IMR-90 (cell line): ENCODE measurements at regions not wholly inside any gene's neighbourhood (a gene's known extent, or its start where the extent isn't known, plus 50 kb on each side); places are given as distances from the start of the nearest gene placed in this dataset.

Experiments
- ATAC-seq: fragments of 200-7000 bp; cut with Tn5 transposase; 2 replicates; pipeline ENCODE4 v1.9.1; 2020; ENCODE audit warnings: low read depth, mild to moderate bottlenecking, moderate library complexity
- BruUV-seq: library from RNA; stranded (reverse); fragments of 400-500 nt; replicated peaks from 2 replicates; lab custom pipeline; 2021; lab: Mats Ljungman, UMichigan
- CTCF ChIA-PET: fragments of 300-600 bp; formaldehyde crosslinking; extraction: SDS; loops from one replicate; lab custom pipeline; 2021; ENCODE audit warnings: antibody characterized with exemption; lab: Yijun Ruan, JAX
- POLR2A ChIA-PET: fragments of 300-600 bp; sonication (Branson Sonifier 250); formaldehyde crosslinking; loops from one replicate; lab custom pipeline; 2022; ENCODE audit warnings: antibody characterized with exemption; ENCODE audit not compliant: unreplicated experiment; lab: Charles Lee
- DNase-seq: peaks from one replicate; pipeline ENCODE4 v3.0.0; 2013
- H2AFZ ChIP-seq: replicated peaks from 2 replicates; pipeline ENCODE3; 2013; ENCODE audit warnings: low read length, mild to moderate bottlenecking; ENCODE audit not compliant: poor library complexity
- H2AK5ac ChIP-seq: 2 replicates; pipeline ENCODE4 v1.6.1; 2013; ENCODE audit warnings: low read depth, low read length, inconsistent platforms
- H2AK9ac ChIP-seq: replicated peaks from 2 replicates; pipeline ENCODE3; 2013; ENCODE audit warnings: mild to moderate bottlenecking, low read depth, low read length, moderate library complexity; ENCODE audit not compliant: poor library complexity
- H2BK120ac ChIP-seq: 2 replicates; pipeline ENCODE4 v1.6.1; 2013; ENCODE audit warnings: low read depth, low read length, inconsistent platforms
- H2BK15ac ChIP-seq: 3 replicates; pipeline ENCODE4 v1.6.1; 2013; ENCODE audit warnings: low read depth, low read length, inconsistent platforms
- H2BK20ac ChIP-seq: 2 replicates; pipeline ENCODE4 v1.6.1; 2013; ENCODE audit warnings: low read depth, mild to moderate bottlenecking, inconsistent platforms, low read length, moderate library complexity
- H2BK5ac ChIP-seq: 2 replicates; pipeline ENCODE4 v1.6.1; 2013; ENCODE audit warnings: mild to moderate bottlenecking, low read depth, low read length, inconsistent platforms; ENCODE audit not compliant: poor library complexity, severe bottlenecking
- H3K14ac ChIP-seq: replicated peaks from 2 replicates; pipeline ENCODE4 v1.6.1; 2013; ENCODE audit warnings: low read depth, low read length, inconsistent platforms
- H3K18ac ChIP-seq: 2 replicates; pipeline ENCODE4 v1.6.1; 2013; ENCODE audit warnings: low read depth, low read length, control low read depth
- H3K23ac ChIP-seq: 2 replicates; pipeline ENCODE4 v1.6.1; 2013; ENCODE audit warnings: low read depth, low read length, inconsistent platforms
- H3K27ac ChIP-seq: 2 replicates; pipeline ENCODE4 v1.5.1; 2013; ENCODE audit warnings: mild to moderate bottlenecking, control low read depth, low read length; ENCODE audit not compliant: insufficient read depth
- H3K27me3 ChIP-seq: 2 replicates; pipeline ENCODE4 v1.6.1; 2013; ENCODE audit warnings: low read length; ENCODE audit not compliant: control insufficient read depth, insufficient read depth
- H3K36me3 ChIP-seq: 2 replicates; pipeline ENCODE4 v1.6.1; 2013; ENCODE audit warnings: low read length, mixed read lengths; ENCODE audit not compliant: control insufficient read depth, insufficient read depth
- H3K4ac ChIP-seq: 2 replicates; pipeline ENCODE4 v1.6.1; 2013; ENCODE audit warnings: low read depth, low read length, inconsistent platforms
- H3K4me1 ChIP-seq: 2 replicates; pipeline ENCODE4 v1.6.1; 2013; ENCODE audit warnings: low read length, mixed read lengths; ENCODE audit not compliant: control insufficient read depth, insufficient read depth
- H3K4me2 ChIP-seq: 2 replicates; pipeline ENCODE4 v1.6.1; 2013; ENCODE audit warnings: low read depth, mild to moderate bottlenecking, control low read depth, low read length, moderate library complexity
- H3K4me3 ChIP-seq: 2 replicates; pipeline ENCODE4 v1.5.1; 2013; ENCODE audit warnings: low read depth, mild to moderate bottlenecking, control low read depth, low read length, moderate library complexity; ENCODE audit not compliant: insufficient read depth
- H3K56ac ChIP-seq: 2 replicates; pipeline ENCODE4 v1.6.1; 2013; ENCODE audit warnings: low read length, inconsistent platforms; ENCODE audit not compliant: insufficient read depth; ENCODE audit errors: extremely low read depth
- H3K79me1 ChIP-seq, 2 experiments: 2 replicates each; pipeline ENCODE4 v1.6.1; 2013; ENCODE audit warnings: low read length in 2 of 2, inconsistent platforms in 1 of 2, low read depth in 1 of 2
- H3K9ac ChIP-seq: 2 replicates; pipeline ENCODE4 v1.6.1; 2013; ENCODE audit warnings: low read depth, low read length, control low read depth
- H3K9me1 ChIP-seq: 2 replicates; pipeline ENCODE4 v1.6.1; 2013; ENCODE audit warnings: low read length, inconsistent platforms; ENCODE audit not compliant: insufficient read depth
- H3K9me3 ChIP-seq: 2 replicates; pipeline ENCODE4 v1.6.1; 2013; ENCODE audit warnings: low read length; ENCODE audit not compliant: control insufficient read depth, insufficient read depth
- H4K20me1 ChIP-seq: 2 replicates; pipeline ENCODE4 v1.6.1; 2013; ENCODE audit warnings: low read length, inconsistent platforms; ENCODE audit not compliant: insufficient read depth
- H4K5ac ChIP-seq: 2 replicates; pipeline ENCODE4 v1.6.1; 2013; ENCODE audit warnings: mild to moderate bottlenecking, low read depth, low read length, control low read depth
- H4K8ac ChIP-seq, 2 experiments: 2 replicates each; pipeline ENCODE4 v1.6.1; 2013; ENCODE audit warnings: low read depth in 2 of 2, low read length in 2 of 2, control low read depth in 1 of 2, inconsistent platforms in 1 of 2
- H4K91ac ChIP-seq: 2 replicates; pipeline ENCODE4 v1.6.1; 2013; ENCODE audit warnings: low read depth, low read length, inconsistent platforms; ENCODE audit not compliant: insufficient read depth
- BHLHE40 ChIP-seq: fragments of 150-350 bp; IDR thresholded peaks from 2 replicates; pipeline ENCODE4 v1.6.1; 2016; ENCODE audit warnings: mild to moderate bottlenecking, low read depth, low read length
- CEBPB ChIP-seq: IDR thresholded peaks from 2 replicates; pipeline ENCODE4 v1.6.1; 2012; ENCODE audit warnings: low read depth, low read length, improper control_type of control experiment
- MAFK ChIP-seq: IDR thresholded peaks from 2 replicates; pipeline ENCODE4 v1.6.1; 2012; ENCODE audit warnings: low read depth, low read length, improper control_type of control experiment
- MAZ ChIP-seq: IDR thresholded peaks from 2 replicates; pipeline ENCODE4 v1.6.1; 2012; ENCODE audit warnings: low read depth, mild to moderate bottlenecking, low read length, improper control_type of control experiment, moderate library complexity, borderline replicate concordance
- MXI1 ChIP-seq: IDR thresholded peaks from 2 replicates; pipeline ENCODE4 v1.6.1; 2012; ENCODE audit warnings: low read depth, mild to moderate bottlenecking, low read length, moderate library complexity, borderline replicate concordance
- NFE2L2 ChIP-seq: fragments of 150-350 bp; IDR thresholded peaks from 2 replicates; pipeline ENCODE4 v1.6.1; 2016; ENCODE audit warnings: low read depth, mild to moderate bottlenecking, low read length
- POLR2A ChIP-seq: IDR thresholded peaks from 2 replicates; pipeline ENCODE4 v1.6.1; 2012; ENCODE audit warnings: mild to moderate bottlenecking, low read depth, low read length
- RAD21 ChIP-seq: IDR thresholded peaks from 2 replicates; pipeline ENCODE4 v1.6.1; 2012; ENCODE audit warnings: low read length, improper control_type of control experiment
- RCOR1 ChIP-seq: IDR thresholded peaks from 2 replicates; pipeline ENCODE4 v1.6.1; 2012; ENCODE audit warnings: mild to moderate bottlenecking, low read length, improper control_type of control experiment; ENCODE audit not compliant: insufficient replicate concordance
- RFX5 ChIP-seq: IDR thresholded peaks from 2 replicates; pipeline ENCODE4 v1.8.0; 2012; ENCODE audit warnings: low read depth, mild to moderate bottlenecking, low read length, moderate library complexity
- SMC3 ChIP-seq: fragments of 150-350 bp; IDR thresholded peaks from 2 replicates; pipeline ENCODE4 v1.6.1; 2016; ENCODE audit warnings: low read depth, mild to moderate bottlenecking, antibody characterized with exemption, low read length, moderate library complexity
- WGBS, 2 experiments: methylation state at CpG; one replicate each; pipeline versions ENCODE4 v1.1.5 to v1.1.7; 2013; ENCODE audit warnings: missing lambda C conversion rate in 2 of 2; ENCODE audit not compliant: insufficient read length in 1 of 2; ENCODE audit errors: extremely low coverage in 2 of 2; 5-methylcytosine and 5-hydroxymethylcytosine counted together
- dilution Hi-C: fragments of 300-500 bp; cut with HindIII; formaldehyde crosslinking; loops from one replicate; pipeline ENCODE4 v1.14.3; 2018; ENCODE audit warnings: low sequenced_read_pairs; ENCODE audit not compliant: unreplicated experiment
- in situ Hi-C: fragments of 300-500 bp; cut with MboI; formaldehyde crosslinking; loops from 3 replicates; pipeline ENCODE4 v1.14.3; 2019; ENCODE audit warnings: low sequenced_read_pairs, inconsistent platforms, mixed read lengths
- intact Hi-C: fragments of 100-400 bp; cut with micrococcal nuclease; formaldehyde crosslinking; loops from 2 replicates; pipeline ENCODE4 v1.10.0; 2022
- TF ChIP-seq, protein P1 (sequence below): fragments of 150-350 bp; IDR thresholded peaks from 2 replicates; pipeline ENCODE4 v1.6.1; 2016; ENCODE audit warnings: low read depth, mild to moderate bottlenecking, low read length, moderate library complexity, borderline replicate concordance
- TF ChIP-seq, protein P2 (sequence below): conservative IDR thresholded peaks from 2 replicates; pipeline ENCODE4 v1.5.1; 2012; ENCODE audit warnings: mild to moderate bottlenecking, low read depth, low read length, improper control_type of control experiment
- TF ChIP-seq, protein P3 (sequence below): fragments of 150-350 bp; IDR thresholded peaks from 2 replicates; pipeline ENCODE4 v1.6.1; 2017; ENCODE audit warnings: mild to moderate bottlenecking, antibody characterized with exemption, low read length, low read depth

DNA sequence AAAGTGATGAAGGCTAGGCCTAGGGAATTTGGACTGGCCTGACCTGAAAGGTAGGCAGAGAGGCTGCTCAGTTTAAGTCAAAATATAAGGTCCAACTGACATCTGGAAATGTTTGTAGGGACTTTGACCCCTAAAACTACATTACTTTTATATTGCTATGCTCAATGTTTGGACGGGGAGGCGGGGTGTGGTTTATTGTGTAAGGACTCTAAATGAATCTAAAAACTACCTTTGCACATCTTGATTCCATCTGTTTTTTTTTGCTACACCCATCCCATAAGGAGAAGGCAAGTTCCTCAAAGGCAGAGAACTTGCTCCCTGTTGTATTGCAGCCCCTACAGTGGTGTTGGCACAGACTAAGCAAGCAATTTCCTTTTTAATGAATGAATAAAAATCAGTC, 227.1 kb downstream of the HACE1 start:
- H4K91ac ChIP-seq: no peak overlapping the region
- no peak overlapping the region for H2BK15ac ChIP-seq
- no peak overlapping the region for H2AFZ ChIP-seq
- no peak for TF ChIP-seq RAD21
- TF ChIP-seq POLR2A: no peak
- no peak for TF ChIP-seq NFE2L2
- no peak for TF ChIP-seq CEBPB
- TF ChIP-seq BHLHE40: no peak
- no peak for TF ChIP-seq RFX5
- TF ChIP-seq MXI1: no peak
- TF ChIP-seq, protein P1, sequence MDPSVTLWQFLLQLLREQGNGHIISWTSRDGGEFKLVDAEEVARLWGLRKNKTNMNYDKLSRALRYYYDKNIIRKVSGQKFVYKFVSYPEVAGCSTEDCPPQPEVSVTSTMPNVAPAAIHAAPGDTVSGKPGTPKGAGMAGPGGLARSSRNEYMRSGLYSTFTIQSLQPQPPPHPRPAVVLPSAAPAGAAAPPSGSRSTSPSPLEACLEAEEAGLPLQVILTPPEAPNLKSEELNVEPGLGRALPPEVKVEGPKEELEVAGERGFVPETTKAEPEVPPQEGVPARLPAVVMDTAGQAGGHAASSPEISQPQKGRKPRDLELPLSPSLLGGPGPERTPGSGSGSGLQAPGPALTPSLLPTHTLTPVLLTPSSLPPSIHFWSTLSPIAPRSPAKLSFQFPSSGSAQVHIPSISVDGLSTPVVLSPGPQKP: no peak
- TF ChIP-seq MAZ: no peak
- no peak for TF ChIP-seq MAFK
- TF ChIP-seq RCOR1: no peak
- TF ChIP-seq, protein P2, sequence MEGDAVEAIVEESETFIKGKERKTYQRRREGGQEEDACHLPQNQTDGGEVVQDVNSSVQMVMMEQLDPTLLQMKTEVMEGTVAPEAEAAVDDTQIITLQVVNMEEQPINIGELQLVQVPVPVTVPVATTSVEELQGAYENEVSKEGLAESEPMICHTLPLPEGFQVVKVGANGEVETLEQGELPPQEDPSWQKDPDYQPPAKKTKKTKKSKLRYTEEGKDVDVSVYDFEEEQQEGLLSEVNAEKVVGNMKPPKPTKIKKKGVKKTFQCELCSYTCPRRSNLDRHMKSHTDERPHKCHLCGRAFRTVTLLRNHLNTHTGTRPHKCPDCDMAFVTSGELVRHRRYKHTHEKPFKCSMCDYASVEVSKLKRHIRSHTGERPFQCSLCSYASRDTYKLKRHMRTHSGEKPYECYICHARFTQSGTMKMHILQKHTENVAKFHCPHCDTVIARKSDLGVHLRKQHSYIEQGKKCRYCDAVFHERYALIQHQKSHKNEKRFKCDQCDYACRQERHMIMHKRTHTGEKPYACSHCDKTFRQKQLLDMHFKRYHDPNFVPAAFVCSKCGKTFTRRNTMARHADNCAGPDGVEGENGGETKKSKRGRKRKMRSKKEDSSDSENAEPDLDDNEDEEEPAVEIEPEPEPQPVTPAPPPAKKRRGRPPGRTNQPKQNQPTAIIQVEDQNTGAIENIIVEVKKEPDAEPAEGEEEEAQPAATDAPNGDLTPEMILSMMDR: no peak
- TF ChIP-seq SMC3: no peak
- TF ChIP-seq, protein P3, sequence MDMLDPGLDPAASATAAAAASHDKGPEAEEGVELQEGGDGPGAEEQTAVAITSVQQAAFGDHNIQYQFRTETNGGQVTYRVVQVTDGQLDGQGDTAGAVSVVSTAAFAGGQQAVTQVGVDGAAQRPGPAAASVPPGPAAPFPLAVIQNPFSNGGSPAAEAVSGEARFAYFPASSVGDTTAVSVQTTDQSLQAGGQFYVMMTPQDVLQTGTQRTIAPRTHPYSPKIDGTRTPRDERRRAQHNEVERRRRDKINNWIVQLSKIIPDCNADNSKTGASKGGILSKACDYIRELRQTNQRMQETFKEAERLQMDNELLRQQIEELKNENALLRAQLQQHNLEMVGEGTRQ: no peak
- no peak overlapping the region for H4K5ac ChIP-seq
- BruUV-seq: no TSS peak
- no peak overlapping the region for H3K4me3 ChIP-seq
- no peak overlapping the region for H2AK9ac ChIP-seq
- H3K79me1 ChIP-seq: no peaks in the 10 kb centered on the region
- dilution Hi-C loops (no loop called here), intact Hi-C loops (no loop called here), in situ Hi-C loops (no loop called here)
- no peak overlapping the region for H2BK5ac ChIP-seq
- no peaks in the 10 kb centered on the region for H3K27me3 ChIP-seq
- ATAC-seq: no peak
- H3K14ac ChIP-seq: no peak overlapping the region
- WGBS, 2 experiments: no CpG with 5 or more reads among the region's 2 CpGs
- H2BK20ac ChIP-seq: no peak overlapping the region
- no peak overlapping the region for H3K4ac ChIP-seq
- H4K20me1 ChIP-seq: no peaks in the 10 kb centered on the region
- CTCF ChIA-PET: no interaction called here
- no peak overlapping the region for H4K8ac ChIP-seq
- no peaks in the 10 kb centered on the region for H3K36me3 ChIP-seq
- DNase-seq: no peak
- POLR2A ChIA-PET: no interaction called here
- H3K4me1 ChIP-seq: no peaks in the 10 kb centered on the region
- no peak overlapping the region for H3K23ac ChIP-seq
- no peaks in the 10 kb centered on the region for H3K9me1 ChIP-seq
- H3K9ac ChIP-seq: no peak overlapping the region
- H3K9me3 ChIP-seq: no peaks in the 10 kb centered on the region
- no peak overlapping the region for H2BK120ac ChIP-seq
- no peak overlapping the region for H2AK5ac ChIP-seq
- no peak overlapping the region for H3K4me2 ChIP-seq
- H3K56ac ChIP-seq: no peak overlapping the region
- H3K27ac ChIP-seq: no peak overlapping the region
- H3K18ac ChIP-seq: no peak overlapping the region
